Right lobe of liver (tissue), 4 donors: ENCODE measurements at regions not wholly inside any gene's neighbourhood (a gene's known extent, or its start where the extent isn't known, plus 50 kb on each side); places are given as distances from the start of the nearest gene placed in this dataset.

Experiments used
- CTCF ChIP-seq, 4 donors: fragments of 200-600 bp in 3 of 4; fragments of 450-650 bp in 1 of 4; IDR thresholded peaks; one replicate each; pipeline versions ENCODE4 v1.5.1 to v1.8.0; 2016 to 2022; ENCODE audit warnings: antibody characterized with exemption in 4 of 4, mild to moderate bottlenecking in 2 of 4
- POLR2A ChIP-seq: fragments of 450-650 bp; IDR thresholded peaks from one replicate; pipeline ENCODE4 v1.6.1; 2017; ENCODE audit warnings: antibody characterized with exemption, mild to moderate bottlenecking
- donor health status: DM: no; HTN: no; CAD: no.
- donor health status: DM: no; HTN: no; CAD: no.
- donor health status: DM: no; HTN: yes; CAD: no.

DNA sequence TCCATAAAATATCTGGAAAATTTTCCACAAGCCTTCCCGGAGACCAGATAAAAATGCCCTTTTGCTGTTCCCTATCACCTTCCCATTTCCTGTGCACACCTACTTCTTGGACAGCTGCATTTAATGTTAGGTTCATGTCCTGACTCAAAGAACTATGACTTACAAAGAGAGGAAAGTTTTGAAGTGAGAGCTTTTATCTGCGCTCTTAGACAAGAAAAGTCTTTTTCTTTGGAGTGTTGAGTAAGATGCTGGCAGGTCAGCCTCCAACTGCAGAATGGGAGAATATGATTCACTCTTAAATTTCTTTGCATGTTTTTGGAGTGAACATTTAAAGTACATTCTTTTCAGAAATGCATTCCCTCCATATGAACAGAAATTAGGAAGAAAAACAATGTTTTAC lies 147.3 kb upstream of the DPH6 start:
- TF ChIP-seq POLR2A = no peak
- no peak for TF ChIP-seq CTCF (IDR thresholded peaks at IDR 0.05)
